Natural killer cell treated with Interleukin-12 subunit alpha and Interleukin-12 subunit beta and Interleukin-15 and Interleukin-18, amount 100 ng/mL, for 72 hours (primary cell): ENCODE measurements at regions not wholly inside any gene's neighbourhood (a gene's known extent, or its start where the extent isn't known, plus 50 kb on each side); places are given as distances from the start of the nearest gene placed in this dataset.

Experiments
- ATAC-seq, 2 donors: fragments of 150-1000 bp; cut with Tn5 transposase in 1 of 2; sonication (Bioruptor Pico), chemical (Tn5 transposase) in 1 of 2; 2 replicates each; pipeline ENCODE4 v1.10.0; 2021
- DNase-seq: peaks from one replicate; pipeline ENCODE4 v3.0.0; 2022; ENCODE audit warnings: low spot score
- H3K27ac Mint-ChIP-seq, 2 donors: 1 replicate in 1 of 2; 2 replicates in 1 of 2; pipeline ENCODE4 v1.8.0; 2022; ENCODE audit warnings: mixed read lengths in 2 of 2, mild to moderate bottlenecking in 1 of 2, moderate library complexity in 1 of 2
- H3K27me3 Mint-ChIP-seq, 2 donors: 1 replicate in 1 of 2; 2 replicates in 1 of 2; pipeline ENCODE4 v1.8.0; 2022; ENCODE audit warnings: mixed read lengths in 2 of 2
- H3K36me3 Mint-ChIP-seq: one replicate; pipeline ENCODE4 v1.8.0; 2022; ENCODE audit warnings: mixed read lengths
- H3K4me1 Mint-ChIP-seq, 2 donors: 1 replicate in 1 of 2; 2 replicates in 1 of 2; pipeline ENCODE4 v1.8.0; 2022; ENCODE audit warnings: low read depth in 2 of 2, mixed read lengths in 2 of 2, mild to moderate bottlenecking in 1 of 2
- H3K4me3 Mint-ChIP-seq: one replicate; pipeline ENCODE4 v1.8.0; 2022; ENCODE audit warnings: mixed read lengths
- H3K9me3 Mint-ChIP-seq: 2 replicates; pipeline ENCODE4 v1.8.0; 2022; ENCODE audit warnings: mixed read lengths

DNA sequence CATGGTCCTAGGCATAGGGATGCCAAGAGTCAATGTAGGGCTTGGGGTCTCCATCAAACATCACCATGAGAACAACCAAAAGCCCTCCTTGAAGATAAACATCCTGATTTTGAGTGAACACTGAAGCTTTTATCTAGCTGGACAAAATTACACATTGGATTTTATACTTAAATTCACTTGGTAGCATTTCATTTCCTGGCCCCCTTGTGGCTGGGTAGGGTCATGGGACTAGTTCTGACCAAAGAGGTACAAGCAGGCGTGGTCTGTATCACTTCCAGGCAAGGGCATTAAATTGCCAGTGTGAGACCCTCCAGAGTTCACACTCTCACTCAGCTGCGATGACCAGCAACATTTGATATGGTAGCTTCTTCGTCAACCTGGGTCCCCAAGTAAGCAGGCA lies 320.3 kb downstream of the ACTL7B start:
- DNase-seq: no peak
- Mint-ChIP-seq H3K9me3 (peaks cover 12% of the 10 kb centered on the region), H3K27me3 (peaks cover 0 to 6% of the 10 kb centered on the region in 2 donors), H3K4me1 (no peaks in the 10 kb centered on the region), H3K4me3 (no peak overlapping the region), H3K36me3 (no peaks in the 10 kb centered on the region), H3K27ac (no peak overlapping the region)
- ATAC-seq: no peak

DNA sequence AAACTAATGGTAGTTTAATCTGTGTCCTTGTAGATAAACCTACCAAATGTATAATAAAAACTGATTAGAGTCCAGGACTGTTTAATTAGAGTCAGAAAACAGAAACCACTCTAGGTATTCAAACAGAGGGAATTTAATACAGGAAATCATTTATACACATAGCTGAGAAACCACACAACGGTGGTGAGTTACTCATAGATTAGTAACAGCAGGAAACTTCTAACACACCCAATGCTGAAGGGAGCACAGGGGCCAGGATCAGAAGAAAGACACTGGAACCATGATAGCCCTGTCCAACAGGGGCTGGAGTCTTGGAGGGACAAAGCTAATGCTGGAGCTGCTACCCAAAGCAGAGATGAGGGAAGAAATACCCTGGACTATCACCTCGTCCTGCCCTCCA lies 321.0 kb downstream of the ACTL7B start:
- DNase-seq (no peak), ATAC-seq (no peak)
- H3K9me3 Mint-ChIP-seq: peaks cover 12% of the 10 kb centered on the region
- H3K4me1 Mint-ChIP-seq: no peaks in the 10 kb centered on the region
- H3K27me3 Mint-ChIP-seq: peaks cover 0 to 6% of the 10 kb centered on the region in 2 donors
- no peak overlapping the region for H3K27ac Mint-ChIP-seq
- H3K36me3 Mint-ChIP-seq: no peaks in the 10 kb centered on the region
- no peak overlapping the region for H3K4me3 Mint-ChIP-seq

DNA sequence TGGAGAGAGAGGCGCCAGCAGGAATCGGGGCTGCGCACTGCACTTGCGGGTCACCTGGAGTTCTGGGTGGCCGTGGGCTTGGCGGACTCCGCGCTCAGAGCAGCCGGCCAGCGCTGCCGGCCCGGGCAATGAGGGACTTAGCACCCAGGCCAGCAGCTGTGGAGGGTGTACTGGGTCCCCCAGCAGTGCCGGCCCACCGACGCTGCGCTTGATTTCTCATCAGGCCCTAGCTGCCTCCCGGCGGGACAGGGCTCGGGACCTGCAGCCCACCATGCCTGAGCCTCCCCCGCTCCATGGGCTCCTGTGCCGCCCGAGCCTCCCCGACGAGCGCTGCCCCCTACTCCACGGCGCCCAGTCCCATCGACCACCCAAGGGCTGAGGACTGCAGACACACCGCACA lies 325.6 kb downstream of the ACTL7B start:
- peaks cover 13% of the 10 kb centered on the region for H3K9me3 Mint-ChIP-seq
- H3K27ac Mint-ChIP-seq: no peak overlapping the region
- DNase-seq (no peak), ATAC-seq (no peak)
- no peak overlapping the region for H3K4me3 Mint-ChIP-seq
- peaks cover 0 to 6% of the 10 kb centered on the region in 2 donors for H3K27me3 Mint-ChIP-seq
- H3K36me3 Mint-ChIP-seq: no peaks in the 10 kb centered on the region
- no peaks in the 10 kb centered on the region for H3K4me1 Mint-ChIP-seq

DNA sequence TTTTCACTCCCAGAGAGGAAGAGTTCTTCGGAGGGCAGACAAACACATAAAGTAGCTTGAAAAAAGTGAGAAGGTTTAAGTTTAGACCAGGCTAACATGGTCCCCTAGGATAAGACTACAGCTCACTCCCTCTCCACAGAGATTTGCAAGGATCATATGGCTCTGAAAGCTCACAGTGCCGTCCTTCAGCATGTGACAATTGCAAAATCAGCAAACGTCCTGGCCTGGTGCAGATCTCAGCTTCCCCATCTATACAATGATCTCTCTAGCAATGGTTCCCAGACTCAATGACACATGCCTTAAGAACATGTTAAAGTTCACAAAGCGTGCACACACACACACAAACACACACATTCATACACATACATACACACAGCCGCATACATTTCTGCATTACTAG lies 327.6 kb downstream of the ACTL7B start:
- no peak for ATAC-seq
- H3K4me1 Mint-ChIP-seq: no peaks in the 10 kb centered on the region
- no peak overlapping the region for H3K27ac Mint-ChIP-seq
- no peak overlapping the region for H3K4me3 Mint-ChIP-seq
- DNase-seq: no peak
- peaks cover 6% of the 10 kb centered on the region for H3K9me3 Mint-ChIP-seq
- H3K36me3 Mint-ChIP-seq: no peaks in the 10 kb centered on the region
- no peaks in the 10 kb centered on the region for H3K27me3 Mint-ChIP-seq

- Mint-ChIP-seq H3K27me3 (no peaks in the 10 kb centered on the region), H3K9me3 (peaks cover 6% of the 10 kb centered on the region), H3K36me3 (no peaks in the 10 kb centered on the region), H3K4me3 (no peak overlapping the region), H3K27ac (no peak overlapping the region), H3K4me1 (no peaks in the 10 kb centered on the region)
- DNase-seq (no peak), ATAC-seq (no peak)
Observed at GRCh38 chr9:108526518-108526917, 329.3 kb downstream of the ACTL7B start.

GRCh38 chr9:108525186-108525585 lies 330.6 kb downstream of the ACTL7B start:
- Mint-ChIP-seq H3K9me3 (peaks cover 7% of the 10 kb centered on the region), H3K4me3 (no peak overlapping the region), H3K4me1 (no peaks in the 10 kb centered on the region), H3K27me3 (no peaks in the 10 kb centered on the region), H3K27ac (no peak overlapping the region), H3K36me3 (no peaks in the 10 kb centered on the region)
- DNase-seq: no peak
- no peak for ATAC-seq

DNA sequence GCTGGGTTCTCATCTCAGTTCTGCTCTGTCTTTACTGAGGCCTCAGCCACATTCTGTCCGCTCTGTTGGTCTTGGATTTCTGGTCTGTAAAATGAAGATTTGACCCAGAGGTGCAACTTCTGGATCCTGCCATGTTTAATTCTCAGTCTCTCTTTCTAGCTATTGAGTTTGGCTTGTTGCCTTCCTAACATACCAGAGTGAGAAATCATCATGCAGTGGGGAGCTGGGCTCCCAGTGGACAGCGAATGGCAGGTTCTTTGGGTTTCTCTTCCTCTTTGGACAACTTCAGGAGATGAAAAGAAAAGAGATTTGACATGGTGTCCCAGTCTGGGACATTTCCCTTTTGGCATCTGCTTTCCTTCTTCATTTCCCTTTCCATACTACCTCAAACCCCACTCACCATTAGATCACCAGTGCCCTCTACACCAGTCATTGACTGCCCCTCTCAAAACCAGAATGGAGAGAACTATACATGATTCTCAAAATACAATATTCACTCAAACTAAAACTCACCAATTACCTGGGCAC lies 334.7 kb downstream of the ACTL7B start:
- Mint-ChIP-seq H3K4me1 (no peaks in the 10 kb centered on the region), H3K27me3 (no peaks in the 10 kb centered on the region), H3K36me3 (no peaks in the 10 kb centered on the region), H3K9me3 (peaks cover 3% of the 10 kb centered on the region), H3K27ac (no peak overlapping the region), H3K4me3 (no peak overlapping the region)
- ATAC-seq (no peak), DNase-seq (no peak)

DNA sequence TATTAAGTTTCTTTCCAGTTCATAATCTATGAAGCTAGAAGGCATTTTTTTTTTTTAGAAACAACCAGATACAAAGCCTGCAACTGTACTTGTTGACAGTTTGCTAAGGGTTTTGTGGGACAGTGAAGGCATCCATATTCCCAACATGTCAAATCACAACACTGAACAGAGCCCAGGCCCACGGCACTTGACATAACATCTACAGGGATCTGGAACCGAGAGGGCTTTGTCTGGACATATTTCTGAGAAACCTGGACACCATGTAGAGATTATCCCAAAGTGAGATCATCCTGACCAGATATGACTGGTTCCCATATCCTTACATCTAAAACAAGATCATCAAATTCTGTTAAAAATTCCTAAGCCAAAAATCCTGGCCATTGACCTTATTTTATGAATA lies 336.3 kb downstream of the ACTL7B start:
- ATAC-seq (no peak), DNase-seq (no peak)
- Mint-ChIP-seq H3K27me3 (no peaks in the 10 kb centered on the region), H3K4me1 (no peaks in the 10 kb centered on the region), H3K4me3 (no peak overlapping the region), H3K9me3 (peaks cover 9% of the 10 kb centered on the region), H3K27ac (no peak overlapping the region), H3K36me3 (no peaks in the 10 kb centered on the region)

DNA sequence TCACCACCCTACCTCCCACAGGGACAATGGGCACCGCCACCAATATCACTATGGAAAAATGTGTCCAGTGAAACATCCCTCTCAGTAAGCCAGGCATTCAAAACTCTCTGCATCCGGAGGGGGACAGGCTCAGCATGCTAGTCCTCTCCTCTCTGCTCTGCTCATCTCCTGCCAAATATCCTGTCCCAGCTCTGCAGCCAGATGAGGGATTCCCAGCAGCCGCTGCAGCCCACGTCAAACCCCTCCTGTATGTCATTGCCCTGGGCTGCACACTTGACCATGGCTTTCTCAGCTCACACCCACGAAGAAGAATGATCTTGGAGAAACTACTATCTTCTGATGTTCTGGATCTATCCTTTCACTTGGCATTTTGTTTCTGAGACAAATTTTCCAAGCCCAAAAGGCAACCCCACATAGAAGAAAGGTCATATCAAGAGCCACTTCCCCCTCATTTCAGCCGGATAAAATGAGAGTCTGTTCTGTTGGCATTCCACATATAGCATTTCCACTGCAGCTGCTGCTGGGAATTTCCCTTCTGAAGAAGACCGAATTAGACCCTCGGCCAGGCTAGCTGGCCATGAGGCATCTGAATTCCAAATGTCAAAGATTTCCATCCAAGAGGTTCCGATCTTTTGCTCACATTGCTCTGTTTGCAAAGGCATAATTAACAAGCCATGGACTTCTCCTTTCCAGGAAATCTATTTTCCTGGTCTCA lies 338.0 kb downstream of the ACTL7B start:
- H3K27ac Mint-ChIP-seq: no peak overlapping the region
- H3K9me3 Mint-ChIP-seq: peaks cover 9% of the 10 kb centered on the region
- H3K27me3 Mint-ChIP-seq: no peaks in the 10 kb centered on the region
- H3K36me3 Mint-ChIP-seq: no peaks in the 10 kb centered on the region
- H3K4me3 Mint-ChIP-seq: no peak overlapping the region
- DNase-seq (no peak), ATAC-seq (no peak)
- no peaks in the 10 kb centered on the region for H3K4me1 Mint-ChIP-seq

DNA sequence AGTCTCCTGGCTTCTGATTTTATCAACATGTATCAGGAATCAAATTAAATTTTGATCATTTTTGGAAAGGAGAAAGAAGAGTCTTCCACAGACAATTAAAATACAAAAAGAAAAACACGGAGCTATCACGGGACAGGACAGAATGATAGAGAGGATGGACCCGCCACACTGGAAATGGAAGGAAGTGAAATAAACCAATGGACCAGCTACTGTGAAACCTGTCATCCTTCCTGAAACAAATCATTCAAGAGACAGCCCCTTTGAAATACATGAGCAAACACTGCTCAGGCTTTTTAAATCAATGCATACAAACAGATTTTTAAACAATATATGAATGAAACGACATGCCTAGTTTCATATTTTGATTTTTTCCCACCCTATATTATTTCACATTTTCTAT lies 339.4 kb downstream of the ACTL7B start:
- Mint-ChIP-seq H3K27me3 (no peaks in the 10 kb centered on the region), H3K4me3 (no peak overlapping the region), H3K36me3 (no peaks in the 10 kb centered on the region), H3K9me3 (peaks cover 12% of the 10 kb centered on the region), H3K27ac (no peak overlapping the region), H3K4me1 (no peaks in the 10 kb centered on the region)
- no peak for ATAC-seq
- no peak for DNase-seq

GRCh38 chr9:108515856-108516255 lies 339.9 kb downstream of the ACTL7B start:
- Mint-ChIP-seq H3K4me3 (no peak overlapping the region), H3K9me3 (peaks cover 9% of the 10 kb centered on the region), H3K27ac (no peak overlapping the region), H3K36me3 (no peaks in the 10 kb centered on the region), H3K4me1 (no peaks in the 10 kb centered on the region), H3K27me3 (no peaks in the 10 kb centered on the region)
- no peak for DNase-seq
- ATAC-seq: no peak

DNA sequence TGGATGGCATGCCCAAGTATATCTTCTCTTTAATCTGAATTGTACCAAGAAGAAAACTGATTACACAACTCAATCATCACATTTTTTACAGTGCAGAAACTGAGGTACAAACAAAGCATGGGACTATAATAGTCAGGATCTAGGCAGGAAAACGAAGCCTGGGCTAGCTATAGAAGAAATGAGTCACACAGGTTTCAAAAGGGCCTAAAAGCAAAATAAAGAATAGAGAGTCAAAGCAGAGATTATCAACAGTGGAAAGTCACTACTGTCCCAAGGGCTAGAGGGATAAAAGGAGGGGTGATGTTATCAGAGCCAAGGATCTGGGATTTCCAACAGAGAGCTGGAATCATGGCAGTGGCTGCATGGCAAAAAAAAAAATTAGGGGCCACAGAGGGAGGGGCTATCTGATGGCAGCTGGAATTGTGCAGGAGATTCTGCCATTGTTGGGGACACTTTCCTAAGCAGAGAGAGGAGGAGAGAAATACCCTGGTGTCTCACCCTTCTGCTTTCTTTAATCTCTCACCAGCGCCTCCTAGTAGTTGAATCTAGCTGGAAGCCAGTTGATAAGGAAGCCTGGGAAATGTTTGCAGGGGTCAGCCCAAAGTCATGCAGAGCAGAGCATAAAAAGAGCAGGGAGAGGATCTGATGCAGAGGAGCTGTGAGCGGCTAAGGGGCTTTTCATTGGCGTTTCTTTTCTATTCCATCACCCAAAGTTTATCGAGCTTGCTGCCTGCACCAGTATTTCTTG lies 343.2 kb downstream of the ACTL7B start:
- no peaks in the 10 kb centered on the region for H3K4me1 Mint-ChIP-seq
- H3K27me3 Mint-ChIP-seq: no peaks in the 10 kb centered on the region
- no peak overlapping the region for H3K27ac Mint-ChIP-seq
- DNase-seq: no peak
- no peaks in the 10 kb centered on the region for H3K36me3 Mint-ChIP-seq
- ATAC-seq: no peak
- peaks cover 9% of the 10 kb centered on the region for H3K9me3 Mint-ChIP-seq
- no peak overlapping the region for H3K4me3 Mint-ChIP-seq

- Mint-ChIP-seq H3K36me3 (no peaks in the 10 kb centered on the region), H3K4me1 (no peaks in the 10 kb centered on the region), H3K27ac (no peak overlapping the region), H3K4me3 (no peak overlapping the region), H3K27me3 (no peaks in the 10 kb centered on the region), H3K9me3 (peaks cover 9% of the 10 kb centered on the region)
- ATAC-seq (no peak), DNase-seq (no peak)
Observed at GRCh38 chr9:108511307-108511706, 344.5 kb downstream of the ACTL7B start.

DNA sequence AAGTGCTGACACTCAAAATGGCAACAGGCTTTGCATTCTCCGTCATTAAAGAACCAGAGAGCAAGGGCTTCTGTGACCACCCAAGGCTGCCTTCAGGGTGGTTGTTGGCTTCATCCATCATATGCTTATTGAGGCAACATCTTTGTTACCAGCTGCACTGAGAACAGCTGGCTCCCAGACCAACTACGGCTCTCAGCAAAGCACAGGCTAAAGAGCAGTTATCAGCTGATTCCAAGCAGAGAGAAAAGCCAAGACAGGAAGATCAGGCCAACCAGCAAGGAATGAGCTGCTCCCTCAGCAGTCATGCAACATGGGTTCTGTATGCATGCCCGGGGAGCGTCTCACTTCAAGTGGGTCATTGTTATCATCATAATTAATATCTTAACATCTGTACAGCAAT lies 358.9 kb downstream of the ACTL7B start:
- ATAC-seq (no peak), DNase-seq (no peak)
- H3K9me3 Mint-ChIP-seq: peaks cover 23% of the 10 kb centered on the region
- no peaks in the 10 kb centered on the region for H3K27me3 Mint-ChIP-seq
- H3K4me1 Mint-ChIP-seq: no peaks in the 10 kb centered on the region
- H3K27ac Mint-ChIP-seq: no peak overlapping the region
- H3K36me3 Mint-ChIP-seq: peaks cover 12% of the 10 kb centered on the region
- H3K4me3 Mint-ChIP-seq: no peak overlapping the region
